RWPE2 (cell line): ENCODE measurements at regions not wholly inside any gene's neighbourhood (a gene's known extent, or its start where the extent isn't known, plus 50 kb on each side); places are given as distances from the start of the nearest gene placed in this dataset.

ENCODE experiments used
- ATAC-seq: fragments of 200-7000 bp; cut with Tn5 transposase; 3 replicates; pipeline ENCODE4 v1.9.1; 2021; ENCODE audit warnings: low read depth
- DNase-seq: peaks from one replicate; pipeline ENCODE4 v3.0.0-alpha.2; 2020; ENCODE audit warnings: low spot score
- H3K27ac ChIP-seq: fragments of 450-650 bp; 2 replicates; pipeline ENCODE4 v1.5.1; 2017; ENCODE audit warnings: mild to moderate bottlenecking; ENCODE audit not compliant: poor library complexity, severe bottlenecking
- H3K27me3 ChIP-seq: fragments of 250-450 bp; sonication (Bioruptor Pico); 2 replicates; pipeline ENCODE4 v1.5.1; 2021; ENCODE audit warnings: mild to moderate bottlenecking, moderate library complexity; ENCODE audit not compliant: insufficient read depth, poor library complexity, severe bottlenecking
- H3K36me3 ChIP-seq: fragments of 250-450 bp; sonication (Bioruptor Pico); 2 replicates; pipeline ENCODE4 v1.5.1; 2020; ENCODE audit warnings: low read depth, mild to moderate bottlenecking, moderate library complexity
- H3K4me1 ChIP-seq: fragments of 250-450 bp; sonication (Bioruptor Pico); 2 replicates; pipeline ENCODE4 v1.5.1; 2021; ENCODE audit warnings: mild to moderate bottlenecking, moderate library complexity; ENCODE audit not compliant: insufficient read depth, poor library complexity, severe bottlenecking
- H3K4me3 ChIP-seq: fragments of 250-450 bp; sonication (Bioruptor Pico); 2 replicates; pipeline ENCODE4 v1.5.1; 2021; ENCODE audit warnings: mild to moderate bottlenecking, moderate library complexity; ENCODE audit not compliant: severe bottlenecking
- H3K9me3 ChIP-seq: fragments of 250-450 bp; sonication (Bioruptor Pico); 2 replicates; pipeline ENCODE4 v1.5.1; 2021; ENCODE audit warnings: mild to moderate bottlenecking, moderate library complexity; ENCODE audit not compliant: severe bottlenecking
- TF ChIP-seq, protein P1 (sequence below): fragments of 450-650 bp; IDR thresholded peaks from one replicate; pipeline ENCODE4 v1.5.1; 2017; ENCODE audit warnings: mild to moderate bottlenecking, moderate library complexity; ENCODE audit not compliant: poor library complexity, severe bottlenecking

DNA sequence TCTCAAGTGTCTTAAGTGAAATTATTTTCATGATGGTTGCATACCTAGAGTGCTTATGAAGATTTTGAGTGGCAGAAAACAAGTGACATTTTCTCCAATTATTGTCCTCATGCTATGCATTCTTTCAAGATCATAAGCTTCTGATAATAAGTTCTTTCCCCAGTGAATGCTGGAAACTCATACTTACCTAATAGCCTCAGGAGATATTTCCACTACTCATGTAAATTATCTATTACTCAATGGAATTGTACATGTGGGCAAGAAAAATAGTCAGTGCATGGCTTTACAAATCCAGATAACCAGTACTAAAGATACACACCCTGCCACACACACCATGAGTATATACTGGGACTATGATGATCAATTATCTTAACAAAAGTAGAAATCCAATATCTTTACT lies 1219.4 kb upstream of the C9orf72 start:
- DNase-seq (no peak), ATAC-seq (no peak)
- H3K27me3 ChIP-seq: no peaks in the 10 kb centered on the region
- no peaks in the 10 kb centered on the region for H3K4me1 ChIP-seq
- H3K36me3 ChIP-seq: no peaks in the 10 kb centered on the region
- H3K4me3 ChIP-seq: no peak overlapping the region
- H3K27ac ChIP-seq: no peak overlapping the region
- TF ChIP-seq, protein P1, sequence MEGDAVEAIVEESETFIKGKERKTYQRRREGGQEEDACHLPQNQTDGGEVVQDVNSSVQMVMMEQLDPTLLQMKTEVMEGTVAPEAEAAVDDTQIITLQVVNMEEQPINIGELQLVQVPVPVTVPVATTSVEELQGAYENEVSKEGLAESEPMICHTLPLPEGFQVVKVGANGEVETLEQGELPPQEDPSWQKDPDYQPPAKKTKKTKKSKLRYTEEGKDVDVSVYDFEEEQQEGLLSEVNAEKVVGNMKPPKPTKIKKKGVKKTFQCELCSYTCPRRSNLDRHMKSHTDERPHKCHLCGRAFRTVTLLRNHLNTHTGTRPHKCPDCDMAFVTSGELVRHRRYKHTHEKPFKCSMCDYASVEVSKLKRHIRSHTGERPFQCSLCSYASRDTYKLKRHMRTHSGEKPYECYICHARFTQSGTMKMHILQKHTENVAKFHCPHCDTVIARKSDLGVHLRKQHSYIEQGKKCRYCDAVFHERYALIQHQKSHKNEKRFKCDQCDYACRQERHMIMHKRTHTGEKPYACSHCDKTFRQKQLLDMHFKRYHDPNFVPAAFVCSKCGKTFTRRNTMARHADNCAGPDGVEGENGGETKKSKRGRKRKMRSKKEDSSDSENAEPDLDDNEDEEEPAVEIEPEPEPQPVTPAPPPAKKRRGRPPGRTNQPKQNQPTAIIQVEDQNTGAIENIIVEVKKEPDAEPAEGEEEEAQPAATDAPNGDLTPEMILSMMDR: no peak
- no peaks in the 10 kb centered on the region for H3K9me3 ChIP-seq

DNA sequence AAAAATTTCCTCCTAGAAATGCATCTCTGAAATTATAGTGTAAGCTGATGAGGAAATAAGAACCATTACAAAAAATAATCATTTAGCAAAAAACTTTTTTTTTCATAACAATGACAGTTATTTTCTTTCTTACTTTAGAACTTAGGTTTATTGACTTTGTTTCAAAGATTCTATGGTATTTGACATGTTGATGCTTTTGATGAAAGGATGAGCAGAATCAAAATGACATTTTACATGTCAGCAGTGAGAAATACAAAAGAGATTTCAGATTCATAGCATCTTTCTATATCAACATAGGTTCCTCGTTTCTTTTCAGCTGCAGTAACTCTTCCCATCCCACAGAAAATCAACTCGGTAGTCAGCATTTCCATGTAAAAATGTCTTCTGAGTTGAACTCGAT lies 1226.6 kb upstream of the C9orf72 start:
- Histone ChIP-seq H3K27me3 (no peaks in the 10 kb centered on the region), H3K36me3 (no peaks in the 10 kb centered on the region), H3K4me3 (no peak overlapping the region), H3K9me3 (no peaks in the 10 kb centered on the region), H3K4me1 (peaks cover 8% of the 10 kb centered on the region), H3K27ac (no peak overlapping the region)
- no peak for ATAC-seq
- TF ChIP-seq, protein P1: no peak
- no peak for DNase-seq

DNA sequence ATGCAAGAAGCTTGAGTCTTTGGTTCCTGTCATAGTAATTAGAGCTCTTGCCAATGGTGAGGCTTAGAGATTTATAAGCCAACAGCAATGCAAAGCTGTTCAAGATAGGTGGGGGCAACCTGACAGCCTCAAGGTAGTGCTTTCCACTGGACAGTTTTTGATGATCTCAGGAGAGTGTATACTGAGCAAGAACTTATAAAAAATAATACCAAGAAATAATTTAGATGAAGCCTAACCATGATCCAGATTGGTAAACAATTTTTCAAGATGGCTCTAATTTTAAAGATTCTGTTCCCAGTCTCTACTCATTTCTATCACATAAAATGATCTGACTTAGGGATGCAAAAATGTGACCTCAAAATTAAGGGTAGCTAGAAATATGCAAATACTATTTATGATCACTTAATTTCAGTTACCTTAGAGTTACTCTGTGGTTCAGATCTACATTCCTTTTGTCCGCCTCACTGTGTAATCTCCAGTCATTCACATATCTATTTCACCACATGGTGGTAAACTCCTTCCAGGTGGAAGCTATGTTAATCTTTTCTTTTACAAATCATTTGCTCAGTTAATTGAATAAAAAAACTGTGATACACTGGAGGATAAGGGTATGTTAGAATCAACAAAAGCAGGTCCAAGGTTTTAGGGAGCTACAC lies 1228.0 kb upstream of the C9orf72 start:
- DNase-seq: no peak
- H3K4me3 ChIP-seq: no peak overlapping the region
- peaks cover 8% of the 10 kb centered on the region for H3K4me1 ChIP-seq
- H3K27me3 ChIP-seq: no peaks in the 10 kb centered on the region
- ATAC-seq: peak; percentile 99
- H3K36me3 ChIP-seq: no peaks in the 10 kb centered on the region
- H3K27ac ChIP-seq: no peak overlapping the region
- no peaks in the 10 kb centered on the region for H3K9me3 ChIP-seq
- TF ChIP-seq, protein P1: no peak

DNA sequence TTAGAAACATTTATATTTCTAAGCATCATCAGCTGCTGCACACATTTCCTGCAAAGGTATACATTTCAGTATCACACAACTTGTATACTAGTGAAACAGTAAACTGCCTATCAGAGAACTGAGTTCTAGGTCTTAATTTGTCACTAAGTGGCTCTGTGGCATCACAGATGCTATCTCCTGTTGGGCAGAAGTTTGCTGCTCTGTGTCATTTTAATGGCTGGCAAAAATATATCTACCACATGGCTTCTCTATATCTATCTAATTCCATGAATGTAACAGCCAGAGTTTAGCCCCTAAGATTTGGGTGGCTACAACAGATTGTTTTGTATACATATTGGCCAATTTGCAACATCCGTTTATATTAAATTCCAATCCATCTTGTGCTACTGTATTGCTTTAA lies 1231.9 kb upstream of the C9orf72 start:
- DNase-seq (no peak), ATAC-seq (no peak)
- Histone ChIP-seq H3K4me3 (no peak overlapping the region), H3K27ac (no peak overlapping the region), H3K36me3 (no peaks in the 10 kb centered on the region), H3K9me3 (no peaks in the 10 kb centered on the region), H3K4me1 (peaks cover 25% of the 10 kb centered on the region), H3K27me3 (no peaks in the 10 kb centered on the region)
- TF ChIP-seq, protein P1: no peak

DNA sequence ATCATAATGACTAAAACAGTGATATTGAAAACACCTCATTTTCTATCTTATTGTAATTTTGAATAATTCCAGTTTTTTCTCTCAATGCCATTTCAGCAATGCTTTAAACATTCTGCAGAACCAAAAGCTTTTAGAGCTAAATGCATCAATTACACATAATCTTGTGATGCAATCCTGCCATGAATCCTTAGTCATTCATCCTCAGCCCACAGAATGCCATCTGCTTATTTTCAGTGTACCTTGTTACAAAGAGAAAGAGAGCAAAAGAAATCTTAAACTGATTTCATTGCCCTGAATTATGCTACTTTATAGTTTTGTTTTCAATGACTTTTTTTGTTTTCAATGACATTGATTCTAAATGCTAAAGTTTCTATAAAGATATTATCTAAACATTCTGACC lies 1234.8 kb upstream of the C9orf72 start:
- H3K27ac ChIP-seq: no peak overlapping the region
- H3K36me3 ChIP-seq: no peaks in the 10 kb centered on the region
- DNase-seq: no peak
- H3K27me3 ChIP-seq: no peaks in the 10 kb centered on the region
- TF ChIP-seq, protein P1: no peak
- H3K9me3 ChIP-seq: no peaks in the 10 kb centered on the region
- ATAC-seq: peak; percentile 86
- H3K4me1 ChIP-seq: peaks cover 27% of the 10 kb centered on the region
- H3K4me3 ChIP-seq: no peak overlapping the region
